Breast epithelium (tissue), 3 donors: ENCODE measurements at regions not wholly inside any gene's neighbourhood (a gene's known extent, or its start where the extent isn't known, plus 50 kb on each side); places are given as distances from the start of the nearest gene placed in this dataset.

Experiments
- CTCF ChIP-seq, 3 donors: fragments of 450-650 bp; IDR thresholded peaks; one replicate each; pipeline ENCODE4 v1.5.1; 2016 to 2017; ENCODE audit warnings: antibody characterized with exemption in 3 of 3, mild to moderate bottlenecking in 3 of 3, moderate library complexity in 3 of 3
- POLR2A ChIP-seq: fragments of 450-650 bp; IDR thresholded peaks from one replicate; pipeline ENCODE4 v1.6.1; 2016; ENCODE audit warnings: antibody characterized with exemption, mild to moderate bottlenecking, moderate library complexity
- POLR2AphosphoS5 ChIP-seq, 3 donors: sonication (generic); formaldehyde crosslinking; IDR thresholded peaks; one replicate each; pipeline ENCODE4 v1.6.1; 2017; ENCODE audit warnings: antibody characterized with exemption in 3 of 3

GRCh38 chr2:16330571-16330970 is 335.1 kb downstream of the CYRIA start:
- no peak for TF ChIP-seq POLR2A
- TF ChIP-seq CTCF (IDR thresholded peaks at IDR 0.05), result no peak
- TF ChIP-seq POLR2AphosphoS5 (IDR thresholded peaks at IDR 0.05), result no peak
